ENCODE measurements at regions not wholly inside any gene's neighbourhood (a gene's known extent, or its start where the extent isn't known, plus 50 kb on each side); places are given as distances from the start of the nearest gene placed in this dataset.

DNA sequence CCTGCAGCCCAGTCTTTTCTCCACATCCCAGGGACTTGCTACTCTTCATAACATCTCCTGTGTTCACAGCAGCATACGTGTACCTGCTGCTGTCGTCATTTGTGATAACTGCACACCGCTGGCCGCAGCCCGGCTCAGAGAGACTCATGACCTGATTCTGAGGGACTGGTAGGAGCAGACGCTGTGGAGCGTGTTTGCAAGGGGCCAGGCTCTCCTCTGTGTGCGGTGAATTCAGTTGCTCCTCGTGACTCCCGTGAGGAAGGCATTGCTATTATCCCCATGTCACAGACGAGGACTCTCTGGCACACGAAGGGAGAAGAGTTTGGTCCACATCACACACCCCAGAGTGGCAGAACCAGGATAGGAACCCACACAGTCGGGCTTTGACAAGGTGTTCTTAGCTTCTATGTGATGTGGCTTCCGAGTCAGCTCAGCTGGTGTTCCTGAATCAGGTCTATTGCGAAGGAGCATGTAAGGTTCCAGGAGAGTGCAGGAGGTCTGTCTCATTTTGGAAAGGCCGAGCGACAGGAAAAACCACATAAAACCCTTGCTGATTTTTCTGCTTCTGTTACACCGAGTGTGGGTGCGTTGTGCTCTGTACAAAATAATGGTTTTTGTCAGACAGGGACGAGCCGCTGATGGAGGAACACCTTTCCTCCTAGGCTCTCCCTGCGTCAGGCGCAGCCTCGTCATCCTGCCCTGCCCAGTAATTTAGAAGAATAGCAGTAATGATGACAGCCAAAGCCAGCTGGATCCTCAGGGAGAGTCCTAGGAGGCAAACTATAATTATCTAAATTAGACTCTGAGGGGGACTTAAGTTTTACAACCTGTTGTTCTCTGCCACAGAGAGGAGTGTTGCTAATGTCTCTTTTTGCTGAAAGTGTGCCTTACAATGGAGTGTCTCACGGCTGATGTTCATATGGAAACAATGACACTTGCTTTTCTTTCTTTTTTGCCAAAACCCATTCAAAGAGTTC is 157.5 kb upstream of the RGMA start:
- H3K4me3 ChIP-seq (replicated peaks in 1 of 2; ENCODE audit: low read depth in 2 of 2, low read length in 2 of 2): no peak overlapping the region
- TF ChIP-seq, protein P1, sequence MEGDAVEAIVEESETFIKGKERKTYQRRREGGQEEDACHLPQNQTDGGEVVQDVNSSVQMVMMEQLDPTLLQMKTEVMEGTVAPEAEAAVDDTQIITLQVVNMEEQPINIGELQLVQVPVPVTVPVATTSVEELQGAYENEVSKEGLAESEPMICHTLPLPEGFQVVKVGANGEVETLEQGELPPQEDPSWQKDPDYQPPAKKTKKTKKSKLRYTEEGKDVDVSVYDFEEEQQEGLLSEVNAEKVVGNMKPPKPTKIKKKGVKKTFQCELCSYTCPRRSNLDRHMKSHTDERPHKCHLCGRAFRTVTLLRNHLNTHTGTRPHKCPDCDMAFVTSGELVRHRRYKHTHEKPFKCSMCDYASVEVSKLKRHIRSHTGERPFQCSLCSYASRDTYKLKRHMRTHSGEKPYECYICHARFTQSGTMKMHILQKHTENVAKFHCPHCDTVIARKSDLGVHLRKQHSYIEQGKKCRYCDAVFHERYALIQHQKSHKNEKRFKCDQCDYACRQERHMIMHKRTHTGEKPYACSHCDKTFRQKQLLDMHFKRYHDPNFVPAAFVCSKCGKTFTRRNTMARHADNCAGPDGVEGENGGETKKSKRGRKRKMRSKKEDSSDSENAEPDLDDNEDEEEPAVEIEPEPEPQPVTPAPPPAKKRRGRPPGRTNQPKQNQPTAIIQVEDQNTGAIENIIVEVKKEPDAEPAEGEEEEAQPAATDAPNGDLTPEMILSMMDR (IDR thresholded peaks at IDR 0.05; ENCODE audit: low read depth, low read length): no peak
- DNase-seq (ENCODE audit: low read depth in 2 of 2): no peak

DNA sequence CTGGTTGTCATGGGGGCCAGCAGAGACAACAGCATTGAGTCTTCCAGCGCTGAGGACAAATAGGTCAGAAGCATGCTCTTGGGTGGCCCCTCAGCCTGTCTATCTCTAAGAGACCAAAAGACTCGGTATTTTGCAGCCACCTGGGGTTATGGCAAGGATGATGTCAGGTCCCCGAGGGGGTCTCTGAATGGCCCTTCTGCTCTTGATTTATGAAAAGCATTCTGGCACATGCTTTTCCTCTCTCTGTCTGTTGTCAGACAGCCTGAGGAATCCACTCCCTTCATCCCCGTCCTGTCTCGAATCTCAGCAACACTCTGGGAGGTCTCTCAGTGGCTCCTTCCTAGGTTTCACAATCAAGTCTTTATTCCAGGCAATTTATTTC is 156.6 kb upstream of the RGMA start:
- DNase-seq (ENCODE audit: low read depth in 2 of 2): no peak
- no peak overlapping the region for H3K4me3 ChIP-seq (replicated peaks in 1 of 2; ENCODE audit: low read depth in 2 of 2, low read length in 2 of 2)
- TF ChIP-seq, protein P1 (IDR thresholded peaks at IDR 0.05; ENCODE audit: low read depth, low read length): no peak

DNA sequence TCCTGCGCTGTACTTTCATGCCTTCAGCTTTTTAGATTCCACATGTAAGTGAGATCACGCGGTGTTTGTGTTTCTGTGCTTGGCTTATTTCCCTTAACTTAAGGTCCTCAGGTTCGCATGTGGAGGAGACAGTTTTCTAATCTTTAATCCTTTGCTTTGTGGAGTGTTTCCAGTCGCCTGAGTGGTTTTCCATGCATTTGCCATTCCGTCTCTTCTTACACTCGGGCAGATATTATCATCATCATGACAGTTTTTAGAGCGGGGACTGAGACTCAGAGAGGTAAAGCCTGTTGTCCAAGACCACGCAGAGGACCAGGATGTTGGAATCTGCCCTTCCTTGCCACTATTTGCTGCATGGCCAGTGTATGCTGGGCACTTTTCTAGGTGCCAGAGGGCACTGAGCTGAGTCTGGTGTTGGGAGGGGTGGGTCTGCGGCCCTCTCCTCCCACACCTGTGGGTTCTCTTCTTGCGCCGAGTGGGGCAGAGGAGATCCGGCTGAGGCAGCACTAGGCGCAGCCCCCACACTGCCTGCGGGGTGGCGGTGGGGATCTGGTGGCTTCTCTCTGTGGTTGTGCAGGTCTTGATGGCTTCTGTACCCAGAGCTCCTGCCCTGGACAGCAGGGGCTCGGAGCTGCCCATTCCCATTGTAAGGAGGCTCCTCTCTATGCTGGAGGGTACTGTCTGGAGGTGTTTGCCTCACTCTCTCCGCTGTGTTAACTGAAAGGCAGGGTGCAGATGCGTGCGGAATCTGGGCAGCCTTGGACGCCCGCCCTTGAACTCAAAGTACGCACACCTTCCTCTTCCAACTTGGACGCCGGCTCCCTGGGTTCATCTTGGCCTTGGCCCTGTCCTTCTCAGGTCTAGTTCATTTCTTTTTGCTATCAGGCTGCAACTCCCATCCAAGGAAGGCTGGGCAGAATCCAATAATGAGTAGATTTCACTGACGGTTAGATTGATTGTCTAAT is 156.0 kb upstream of the RGMA start:
- TF ChIP-seq, protein P1 (IDR thresholded peaks at IDR 0.05; ENCODE audit: low read depth, low read length): no peak
- H3K4me3 ChIP-seq (replicated peaks in 1 of 2; ENCODE audit: low read depth in 2 of 2, low read length in 2 of 2): no peak overlapping the region
- DNase-seq (ENCODE audit: low read depth in 2 of 2): no peak

DNA sequence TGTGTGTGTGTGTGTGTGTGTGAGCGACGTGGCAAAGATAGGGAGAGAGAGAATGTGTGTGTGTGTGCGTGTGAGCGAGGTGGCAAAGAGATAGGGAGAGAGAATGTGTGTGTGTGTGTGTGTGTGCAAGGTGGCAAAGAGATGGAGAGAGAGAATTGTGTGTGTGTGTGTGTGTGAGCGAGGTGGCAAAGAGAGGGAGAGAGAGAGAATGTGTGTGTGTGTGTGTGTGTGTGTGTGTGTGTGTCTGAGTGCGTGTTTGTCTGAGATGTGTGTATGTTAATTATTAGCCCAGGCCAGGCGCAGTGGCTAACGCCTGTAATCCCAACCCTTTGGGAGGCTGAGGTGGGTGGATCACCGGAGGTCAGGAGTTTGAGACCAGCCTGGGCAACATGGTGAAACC is 154.6 kb upstream of the RGMA start:
- DNase-seq (ENCODE audit: low read depth in 2 of 2): no peak
- no peak overlapping the region for H3K4me3 ChIP-seq (replicated peaks in 1 of 2; ENCODE audit: low read depth in 2 of 2, low read length in 2 of 2)
- TF ChIP-seq, protein P1 (IDR thresholded peaks at IDR 0.05; ENCODE audit: low read depth, low read length): no peak

DNA sequence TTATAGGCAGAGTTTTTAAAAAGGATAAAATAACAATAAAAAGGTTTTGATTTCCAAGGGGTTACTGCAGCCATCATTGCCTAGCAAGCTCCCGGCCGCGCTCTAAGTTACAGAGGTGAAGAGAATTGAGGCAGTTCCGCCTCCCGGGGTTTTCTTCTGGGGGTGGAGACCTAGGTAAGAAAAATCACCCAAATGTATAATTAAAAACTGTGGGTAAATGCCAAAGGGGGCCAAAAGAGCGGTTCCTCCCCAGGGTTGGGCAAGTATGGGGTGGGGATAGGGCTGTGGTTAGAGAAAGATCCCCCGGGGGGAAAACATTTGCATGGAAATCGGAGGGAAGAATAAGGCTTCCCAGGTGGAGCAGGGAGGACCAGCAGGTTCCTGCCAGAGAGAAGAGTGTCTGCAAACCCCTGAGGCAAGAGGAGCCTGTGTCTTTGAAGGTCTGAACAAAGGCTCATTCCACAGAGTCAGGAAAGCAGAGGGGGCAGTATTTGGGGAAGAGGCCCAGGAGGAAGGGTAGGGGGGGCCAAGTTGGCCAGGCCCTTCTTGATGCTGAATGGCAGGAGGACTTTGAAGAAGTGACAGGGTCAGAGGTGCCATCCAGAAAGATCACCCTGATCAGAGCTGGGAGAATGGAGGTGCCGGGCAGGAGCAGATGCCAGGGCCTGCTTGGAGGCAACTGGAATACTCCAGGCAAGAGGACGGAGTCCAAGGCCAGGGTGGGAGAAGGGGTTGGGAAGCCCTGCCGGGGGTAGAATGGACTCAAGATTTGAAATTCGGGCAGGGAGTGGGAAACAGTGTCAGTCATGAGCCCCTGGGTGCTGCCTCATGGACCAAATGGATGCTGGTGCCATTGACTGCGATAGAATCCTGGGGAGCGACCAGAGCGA is 152.9 kb upstream of the RGMA start:
- H3K4me3 ChIP-seq (replicated peaks in 1 of 2; ENCODE audit: low read depth in 2 of 2, low read length in 2 of 2): no peak overlapping the region

More for the DNA sequence above, 152.9 kb upstream of the RGMA start:
- no peak for DNase-seq (ENCODE audit: low read depth in 2 of 2)
- TF ChIP-seq, protein P1 (IDR thresholded peaks at IDR 0.05; ENCODE audit: low read depth, low read length): no peak

Data from cardiac fibroblast (primary cell).